ENCODE measurements at regions not wholly inside any gene's neighbourhood (a gene's known extent, or its start where the extent isn't known, plus 50 kb on each side); places are given as distances from the start of the nearest gene placed in this dataset.

DNA sequence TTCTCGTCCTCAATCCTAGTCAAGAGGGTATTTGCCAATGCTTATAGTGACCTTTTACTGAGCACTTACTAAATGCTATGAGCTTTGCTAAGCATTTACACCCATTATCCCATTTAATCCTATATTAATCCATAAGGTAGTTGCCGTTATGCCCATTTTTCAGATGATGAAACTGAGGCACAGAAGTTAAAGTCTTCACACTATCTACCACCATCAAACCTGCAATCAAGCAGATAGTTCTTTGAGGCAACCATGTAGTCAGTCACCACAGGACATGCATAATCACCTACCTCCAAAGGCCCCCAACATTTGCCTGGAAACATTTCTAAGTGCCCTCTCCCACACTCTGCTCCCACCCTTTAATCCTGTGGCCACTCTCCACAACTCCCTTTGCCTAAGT is 149.6 kb downstream of the LY86 start:
- no peak overlapping the region for H2BK5ac ChIP-seq (ENCODE audit: low read length)
- H3K4me2 ChIP-seq (ENCODE audit: low read length) = no peak overlapping the region
- H3K79me1 ChIP-seq (ENCODE audit: low read length) = no peaks in the 10 kb centered on the region
- H2BK120ac ChIP-seq (ENCODE audit: low read depth, low read length) = no peak overlapping the region
- H4K8ac ChIP-seq (ENCODE audit: low read depth, low read length) = no peak overlapping the region
- no peak overlapping the region for H3K4me3 ChIP-seq (ENCODE audit: low read length)
- H3K27ac ChIP-seq (ENCODE audit: low read depth, low read length) = no peak overlapping the region
- no peaks in the 10 kb centered on the region for H3K79me2 ChIP-seq (ENCODE audit: control insufficient read depth, insufficient read depth, low read length)
- no peak overlapping the region for H2AK5ac ChIP-seq (ENCODE audit: low read length)
- no peak overlapping the region for H2BK15ac ChIP-seq (replicated peaks; ENCODE audit: low read depth)
- no peak overlapping the region for H3K9ac ChIP-seq (ENCODE audit: low read length)
- H3K4ac ChIP-seq (ENCODE audit: low read depth, low read length) = no peak overlapping the region
- DNase-seq = no peak
- H4K5ac ChIP-seq (ENCODE audit: low read length) = no peak overlapping the region
- no peaks in the 10 kb centered on the region for H3K4me1 ChIP-seq (ENCODE audit: control insufficient read depth, low read depth, low read length)
- no peaks in the 10 kb centered on the region for H3K27me3 ChIP-seq (ENCODE audit: insufficient read depth, low read length, poor library complexity)
- no peak overlapping the region for H3K56ac ChIP-seq (ENCODE audit: low read length)
- no peak overlapping the region for H3K23ac ChIP-seq (ENCODE audit: low read length)
- no peak overlapping the region for H3K18ac ChIP-seq (ENCODE audit: low read length)
- H3K36me3 ChIP-seq (ENCODE audit: control insufficient read depth, insufficient read depth, low read length) = no peaks in the 10 kb centered on the region
- WGBS (ENCODE audit: extremely low coverage, insufficient coverage, low lambda C conversion rate) = no CpG with 5 or more reads among the region's 2 CpGs

DNA sequence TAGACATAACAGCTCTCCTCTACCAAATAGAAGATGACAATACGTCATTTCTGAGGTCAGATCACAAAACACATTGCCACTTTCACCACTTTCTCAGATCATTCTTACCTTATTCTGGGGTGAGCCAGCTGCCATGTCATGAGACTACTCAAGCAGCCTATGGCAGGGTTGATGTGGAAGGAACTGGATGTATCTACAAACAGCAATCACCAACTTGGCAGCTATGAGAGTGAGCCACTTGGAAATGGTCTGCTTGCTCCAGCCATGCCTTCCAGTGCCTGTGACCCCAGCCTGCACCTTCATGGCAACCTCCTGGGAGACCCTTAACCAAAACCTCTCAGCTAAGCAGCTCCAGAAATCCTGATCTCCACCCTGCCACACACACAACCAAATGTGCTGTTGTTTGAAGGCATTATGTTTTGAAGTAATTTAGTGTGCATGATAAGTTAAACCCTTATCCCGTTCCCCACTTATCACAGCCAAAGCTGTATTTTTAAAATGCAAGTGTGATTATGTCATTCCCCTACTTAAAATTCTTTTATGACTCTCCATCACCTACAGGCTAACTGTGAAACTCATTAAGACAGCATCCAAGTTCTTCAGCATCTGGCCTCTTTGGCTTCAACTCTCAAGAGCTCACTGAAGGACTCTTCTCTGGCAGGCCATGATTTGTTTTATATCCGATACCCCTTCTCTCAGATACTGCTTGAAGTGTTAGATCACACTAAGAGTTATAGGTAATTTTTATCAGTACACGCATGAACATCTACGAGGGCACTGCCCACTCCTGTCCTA is 150.6 kb downstream of the LY86 start:
- no peak overlapping the region for H4K5ac ChIP-seq (ENCODE audit: low read length)
- DNase-seq = no peak
- no peak overlapping the region for H2BK15ac ChIP-seq (replicated peaks; ENCODE audit: low read depth)
- H3K4ac ChIP-seq (ENCODE audit: low read depth, low read length) = no peak overlapping the region
- no peak overlapping the region for H3K23ac ChIP-seq (ENCODE audit: low read length)
- no peak overlapping the region for H2BK120ac ChIP-seq (ENCODE audit: low read depth, low read length)
- H3K4me1 ChIP-seq (ENCODE audit: control insufficient read depth, low read depth, low read length) = no peaks in the 10 kb centered on the region
- no peak overlapping the region for H3K27ac ChIP-seq (ENCODE audit: low read depth, low read length)
- no peak overlapping the region for H4K8ac ChIP-seq (ENCODE audit: low read depth, low read length)
- no peak overlapping the region for H3K18ac ChIP-seq (ENCODE audit: low read length)
- no peak overlapping the region for H3K4me3 ChIP-seq (ENCODE audit: low read length)
- no CpG with 5 or more reads among the region's 5 CpGs for WGBS (ENCODE audit: extremely low coverage, insufficient coverage, low lambda C conversion rate)
- no peak overlapping the region for H3K56ac ChIP-seq (ENCODE audit: low read length)
- H2BK5ac ChIP-seq (ENCODE audit: low read length) = no peak overlapping the region
- no peaks in the 10 kb centered on the region for H3K27me3 ChIP-seq (ENCODE audit: insufficient read depth, low read length, poor library complexity)
- no peak overlapping the region for H3K9ac ChIP-seq (ENCODE audit: low read length)
- H3K79me2 ChIP-seq (ENCODE audit: control insufficient read depth, insufficient read depth, low read length) = no peaks in the 10 kb centered on the region
- H3K36me3 ChIP-seq (ENCODE audit: control insufficient read depth, insufficient read depth, low read length) = no peaks in the 10 kb centered on the region
- H3K4me2 ChIP-seq (ENCODE audit: low read length) = no peak overlapping the region
- H2AK5ac ChIP-seq (ENCODE audit: low read length) = no peak overlapping the region
- H3K79me1 ChIP-seq (ENCODE audit: low read length) = no peaks in the 10 kb centered on the region

DNA sequence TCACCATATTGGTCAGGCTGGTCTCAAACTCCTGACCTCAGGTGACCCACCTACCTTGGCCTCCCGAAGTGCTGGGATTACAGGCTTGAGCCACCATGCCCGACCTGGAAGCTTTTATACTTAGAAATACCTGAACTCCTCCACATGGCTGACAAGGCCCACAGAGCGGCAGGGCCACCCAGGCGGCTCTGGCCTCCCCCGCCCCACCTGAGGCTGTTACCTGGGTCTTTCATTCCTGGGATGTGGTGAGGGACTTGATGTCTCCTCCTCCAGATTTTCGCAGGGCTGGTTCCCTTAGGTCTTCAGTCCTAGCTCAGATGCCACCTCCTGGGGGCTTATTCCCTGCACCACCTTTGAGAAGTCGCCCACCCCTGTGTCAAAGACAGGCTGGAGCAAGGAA is 152.1 kb downstream of the LY86 start:
- no CpG with 5 or more reads among the region's 7 CpGs for WGBS (ENCODE audit: extremely low coverage, insufficient coverage, low lambda C conversion rate)
- no peak overlapping the region for H3K4me2 ChIP-seq (ENCODE audit: low read length)
- H4K8ac ChIP-seq (ENCODE audit: low read depth, low read length) = no peak overlapping the region
- H3K36me3 ChIP-seq (ENCODE audit: control insufficient read depth, insufficient read depth, low read length) = no peaks in the 10 kb centered on the region
- no peak overlapping the region for H3K18ac ChIP-seq (ENCODE audit: low read length)
- H4K5ac ChIP-seq (ENCODE audit: low read length) = no peak overlapping the region
- no peak overlapping the region for H3K23ac ChIP-seq (ENCODE audit: low read length)
- H3K27ac ChIP-seq (ENCODE audit: low read depth, low read length) = no peak overlapping the region
- H3K9ac ChIP-seq (ENCODE audit: low read length) = no peak overlapping the region
- no peak for DNase-seq
- no peaks in the 10 kb centered on the region for H3K27me3 ChIP-seq (ENCODE audit: insufficient read depth, low read length, poor library complexity)
- H2AK5ac ChIP-seq (ENCODE audit: low read length) = no peak overlapping the region
- no peak overlapping the region for H2BK120ac ChIP-seq (ENCODE audit: low read depth, low read length)
- peak overlapping the region; percentile 7 for H3K4ac ChIP-seq (ENCODE audit: low read depth, low read length)
- no peaks in the 10 kb centered on the region for H3K4me1 ChIP-seq (ENCODE audit: control insufficient read depth, low read depth, low read length)
- H3K79me1 ChIP-seq (ENCODE audit: low read length) = no peaks in the 10 kb centered on the region
- no peak overlapping the region for H3K56ac ChIP-seq (ENCODE audit: low read length)
- no peak overlapping the region for H3K4me3 ChIP-seq (ENCODE audit: low read length)
- H2BK15ac ChIP-seq (replicated peaks; ENCODE audit: low read depth) = no peak overlapping the region
- no peak overlapping the region for H2BK5ac ChIP-seq (ENCODE audit: low read length)
- no peaks in the 10 kb centered on the region for H3K79me2 ChIP-seq (ENCODE audit: control insufficient read depth, insufficient read depth, low read length)

DNA sequence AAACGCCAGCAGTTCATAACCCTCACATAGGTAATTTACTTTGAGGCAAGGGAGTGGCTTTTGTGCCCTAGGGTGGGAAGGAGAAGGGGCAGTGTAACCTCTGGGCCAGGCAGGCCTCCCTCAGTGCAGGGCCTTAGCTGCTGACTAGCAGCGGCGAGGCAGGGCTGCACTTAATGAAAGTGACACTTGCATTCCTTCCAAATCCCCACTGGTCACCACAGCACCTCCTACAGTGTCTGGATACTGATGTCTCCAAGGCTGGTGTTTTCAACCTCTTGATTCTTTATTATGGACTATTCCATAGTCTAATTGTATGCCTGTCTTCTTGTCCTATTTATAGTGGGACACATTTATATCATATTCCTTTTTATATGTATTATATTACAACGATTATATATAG is 152.7 kb downstream of the LY86 start:
- Histone ChIP-seq H3K79me2 (ENCODE audit: control insufficient read depth, insufficient read depth, low read length) (no peaks in the 10 kb centered on the region), H3K36me3 (ENCODE audit: control insufficient read depth, insufficient read depth, low read length) (no peaks in the 10 kb centered on the region)

DNA sequence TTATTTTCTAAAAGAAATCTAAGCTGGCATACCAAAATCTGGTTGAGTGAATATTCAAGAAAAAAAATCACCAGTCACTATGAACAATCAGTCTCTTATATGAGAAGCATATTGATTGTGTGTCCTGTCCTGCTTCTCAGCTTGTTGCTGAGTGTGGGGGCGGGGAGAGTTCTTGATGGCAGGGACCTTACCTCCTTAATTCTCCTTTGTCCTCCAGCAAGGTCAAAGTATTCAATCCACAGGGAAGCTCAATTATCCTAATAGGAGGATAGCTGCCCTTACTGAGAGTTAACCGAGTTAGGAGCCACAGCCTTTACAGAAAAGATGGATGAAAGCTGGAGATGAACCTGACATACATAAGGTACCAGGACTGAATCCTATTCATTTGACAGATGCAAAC is 154.0 kb downstream of the LY86 start:
- WGBS (ENCODE audit: extremely low coverage, insufficient coverage, low lambda C conversion rate) = no CpG with 5 or more reads among the region's 2 CpGs
- H2AK5ac ChIP-seq (ENCODE audit: low read length) = no peak overlapping the region
- no peak overlapping the region for H3K4me3 ChIP-seq (ENCODE audit: low read length)
- H3K4me1 ChIP-seq (ENCODE audit: control insufficient read depth, low read depth, low read length) = no peaks in the 10 kb centered on the region
- H2BK15ac ChIP-seq (replicated peaks; ENCODE audit: low read depth) = no peak overlapping the region
- no peak overlapping the region for H4K5ac ChIP-seq (ENCODE audit: low read length)
- no peaks in the 10 kb centered on the region for H3K79me1 ChIP-seq (ENCODE audit: low read length)
- H3K4ac ChIP-seq (ENCODE audit: low read depth, low read length) = no peak overlapping the region
- H3K18ac ChIP-seq (ENCODE audit: low read length) = no peak overlapping the region
- no peak overlapping the region for H3K56ac ChIP-seq (ENCODE audit: low read length)
- no peaks in the 10 kb centered on the region for H3K36me3 ChIP-seq (ENCODE audit: control insufficient read depth, insufficient read depth, low read length)
- H4K8ac ChIP-seq (ENCODE audit: low read depth, low read length) = no peak overlapping the region
- no peak overlapping the region for H3K23ac ChIP-seq (ENCODE audit: low read length)
- H3K27me3 ChIP-seq (ENCODE audit: insufficient read depth, low read length, poor library complexity) = no peaks in the 10 kb centered on the region
- H3K4me2 ChIP-seq (ENCODE audit: low read length) = no peak overlapping the region
- DNase-seq = no peak
- H2BK120ac ChIP-seq (ENCODE audit: low read depth, low read length) = no peak overlapping the region
- no peak overlapping the region for H2BK5ac ChIP-seq (ENCODE audit: low read length)
- no peak overlapping the region for H3K9ac ChIP-seq (ENCODE audit: low read length)
- no peak overlapping the region for H3K27ac ChIP-seq (ENCODE audit: low read depth, low read length)
- H3K79me2 ChIP-seq (ENCODE audit: control insufficient read depth, insufficient read depth, low read length) = no peaks in the 10 kb centered on the region

More for the DNA sequence above, 152.7 kb downstream of the LY86 start:
- peak; percentile 80 for DNase-seq
- H3K56ac ChIP-seq (ENCODE audit: low read length) = no peak overlapping the region
- H3K9ac ChIP-seq (ENCODE audit: low read length) = no peak overlapping the region
- no peak overlapping the region for H3K23ac ChIP-seq (ENCODE audit: low read length)
- no peak overlapping the region for H3K4me3 ChIP-seq (ENCODE audit: low read length)
- no peak overlapping the region for H3K4ac ChIP-seq (ENCODE audit: low read depth, low read length)
- H3K27ac ChIP-seq (ENCODE audit: low read depth, low read length) = no peak overlapping the region
- no CpG with 5 or more reads among the region's 4 CpGs for WGBS (ENCODE audit: extremely low coverage, insufficient coverage, low lambda C conversion rate)
- no peak overlapping the region for H2BK5ac ChIP-seq (ENCODE audit: low read length)
- H3K4me1 ChIP-seq (ENCODE audit: control insufficient read depth, low read depth, low read length) = no peaks in the 10 kb centered on the region
- H2BK15ac ChIP-seq (replicated peaks; ENCODE audit: low read depth) = no peak overlapping the region
- no peak overlapping the region for H2AK5ac ChIP-seq (ENCODE audit: low read length)
- H4K5ac ChIP-seq (ENCODE audit: low read length) = no peak overlapping the region
- no peaks in the 10 kb centered on the region for H3K79me1 ChIP-seq (ENCODE audit: low read length)
- no peaks in the 10 kb centered on the region for H3K27me3 ChIP-seq (ENCODE audit: insufficient read depth, low read length, poor library complexity)
- H4K8ac ChIP-seq (ENCODE audit: low read depth, low read length) = no peak overlapping the region
- no peak overlapping the region for H3K18ac ChIP-seq (ENCODE audit: low read length)
- H3K4me2 ChIP-seq (ENCODE audit: low read length) = no peak overlapping the region
- no peak overlapping the region for H2BK120ac ChIP-seq (ENCODE audit: low read depth, low read length)

DNA sequence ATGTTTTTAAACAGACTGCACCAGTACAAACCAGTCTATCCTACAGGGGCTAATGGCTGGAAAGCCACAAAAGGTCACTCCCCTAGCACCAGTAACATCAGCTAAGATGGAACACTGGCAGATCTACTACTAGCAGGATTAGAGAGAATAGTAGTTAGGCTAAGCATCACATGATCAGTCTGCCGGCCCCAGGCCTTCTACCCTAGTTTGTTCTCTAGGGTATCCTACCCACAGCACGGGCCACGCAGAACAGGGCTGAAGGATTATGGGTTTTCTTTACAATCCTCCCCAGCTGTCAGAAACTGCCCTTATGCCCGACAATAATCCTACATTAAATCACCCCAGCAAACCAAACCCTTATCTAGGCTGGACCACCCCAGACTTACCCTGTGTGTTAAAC is 156.0 kb downstream of the LY86 start:
- no peaks in the 10 kb centered on the region for H3K79me1 ChIP-seq (ENCODE audit: low read length)
- H2BK15ac ChIP-seq (replicated peaks; ENCODE audit: low read depth) = no peak overlapping the region
- no peak overlapping the region for H3K27ac ChIP-seq (ENCODE audit: low read depth, low read length)
- no peak overlapping the region for H3K9ac ChIP-seq (ENCODE audit: low read length)
- no peak overlapping the region for H2BK120ac ChIP-seq (ENCODE audit: low read depth, low read length)
- no CpG with 5 or more reads among the region's 4 CpGs for WGBS (ENCODE audit: extremely low coverage, insufficient coverage, low lambda C conversion rate)
- H3K4me2 ChIP-seq (ENCODE audit: low read length) = no peak overlapping the region
- H3K4me1 ChIP-seq (ENCODE audit: control insufficient read depth, low read depth, low read length) = no peaks in the 10 kb centered on the region
- no peak for DNase-seq
- H4K8ac ChIP-seq (ENCODE audit: low read depth, low read length) = no peak overlapping the region
- H2BK5ac ChIP-seq (ENCODE audit: low read length) = no peak overlapping the region
- no peaks in the 10 kb centered on the region for H3K79me2 ChIP-seq (ENCODE audit: control insufficient read depth, insufficient read depth, low read length)
- no peak overlapping the region for H4K5ac ChIP-seq (ENCODE audit: low read length)
- H3K27me3 ChIP-seq (ENCODE audit: insufficient read depth, low read length, poor library complexity) = no peaks in the 10 kb centered on the region
- no peaks in the 10 kb centered on the region for H3K36me3 ChIP-seq (ENCODE audit: control insufficient read depth, insufficient read depth, low read length)
- no peak overlapping the region for H3K4ac ChIP-seq (ENCODE audit: low read depth, low read length)
- H3K56ac ChIP-seq (ENCODE audit: low read length) = no peak overlapping the region
- no peak overlapping the region for H3K4me3 ChIP-seq (ENCODE audit: low read length)
- H3K18ac ChIP-seq (ENCODE audit: low read length) = no peak overlapping the region
- no peak overlapping the region for H2AK5ac ChIP-seq (ENCODE audit: low read length)
- H3K23ac ChIP-seq (ENCODE audit: low read length) = no peak overlapping the region

Measured in mesendoderm (in vitro differentiated cells).